ENCODE measurements at regions not wholly inside any gene's neighbourhood (a gene's known extent, or its start where the extent isn't known, plus 50 kb on each side); places are given as distances from the start of the nearest gene placed in this dataset.

DNA sequence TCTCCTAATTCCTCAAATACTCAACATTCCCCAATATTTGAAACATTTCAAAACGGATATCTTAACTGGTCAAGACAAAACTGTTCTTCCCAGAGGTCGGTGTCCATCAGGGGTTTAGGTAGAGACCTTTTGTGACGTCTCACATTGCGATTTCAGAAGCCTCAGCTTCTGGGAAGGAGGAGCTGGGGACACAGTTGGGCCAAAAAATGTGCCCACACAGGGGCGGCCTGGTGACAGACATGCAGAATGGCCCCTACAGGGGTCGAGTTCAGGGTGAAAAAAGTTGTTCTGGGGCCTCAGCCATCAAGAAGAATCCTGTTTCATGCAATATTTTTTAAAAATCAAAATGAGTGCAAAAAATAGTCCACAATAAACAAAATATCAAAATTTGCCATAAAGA, 108.7 kb upstream of the PFKP start:
- H3K4me3 ChIP-seq (ENCODE audit: low read depth, low read length) = no peak overlapping the region
- no peak for TF ChIP-seq CTCF (IDR thresholded peaks at IDR 0.05; ENCODE audit: insufficient read depth, low read length)
- DNase-seq (ENCODE audit: low read depth) = no peak

- DNase-seq (ENCODE audit: low read depth) = no peak
- no peak for TF ChIP-seq CTCF (IDR thresholded peaks at IDR 0.05; ENCODE audit: insufficient read depth, low read length)
- H3K4me3 ChIP-seq (ENCODE audit: low read depth, low read length) = no peak overlapping the region
Measured at GRCh38 chr10:2957785-2958184, 109.6 kb upstream of the PFKP start.

DNA sequence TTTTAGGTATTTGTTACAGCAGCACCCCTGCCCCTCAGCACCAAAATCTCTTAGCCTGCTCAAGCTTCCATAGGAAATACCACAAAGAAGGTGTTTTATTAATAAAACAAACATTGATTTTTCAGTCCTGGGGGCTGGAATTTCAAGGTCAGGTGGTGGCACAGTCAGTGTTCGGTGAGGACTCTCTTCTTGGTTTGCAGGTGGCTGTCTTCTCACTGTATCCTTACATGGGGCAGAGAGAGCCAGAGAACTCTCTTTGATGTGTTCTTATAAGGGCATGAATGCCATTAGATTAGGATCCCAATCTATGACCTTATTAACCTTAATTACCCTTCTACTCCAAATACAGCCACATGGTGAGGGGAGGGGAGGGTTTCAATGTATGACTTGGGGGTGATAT, 112.3 kb upstream of the PFKP start:
- H3K4me3 ChIP-seq (ENCODE audit: low read depth, low read length) = no peak overlapping the region
- TF ChIP-seq CTCF (IDR thresholded peaks at IDR 0.05; ENCODE audit: insufficient read depth, low read length) = no peak
- DNase-seq (ENCODE audit: low read depth) = no peak

- H3K4me3 ChIP-seq (ENCODE audit: low read depth, low read length) = no peak overlapping the region
- DNase-seq (ENCODE audit: low read depth) = no peak
- no peak for TF ChIP-seq CTCF (IDR thresholded peaks at IDR 0.05; ENCODE audit: insufficient read depth, low read length)
Measured at GRCh38 chr10:2953495-2953894, 113.9 kb upstream of the PFKP start.

- DNase-seq (ENCODE audit: low read depth) = no peak
- no peak overlapping the region for H3K4me3 ChIP-seq (ENCODE audit: low read depth, low read length)
- no peak for TF ChIP-seq CTCF (IDR thresholded peaks at IDR 0.05; ENCODE audit: insufficient read depth, low read length)
Measured at GRCh38 chr10:2951235-2951835, 116.0 kb upstream of the PFKP start.

GRCh38 chr10:2950546-2950945, 116.8 kb upstream of the PFKP start:
- no peak overlapping the region for H3K4me3 ChIP-seq (ENCODE audit: low read depth, low read length)
- TF ChIP-seq CTCF (IDR thresholded peaks at IDR 0.05; ENCODE audit: insufficient read depth, low read length) = no peak
- no peak for DNase-seq (ENCODE audit: low read depth)

DNA sequence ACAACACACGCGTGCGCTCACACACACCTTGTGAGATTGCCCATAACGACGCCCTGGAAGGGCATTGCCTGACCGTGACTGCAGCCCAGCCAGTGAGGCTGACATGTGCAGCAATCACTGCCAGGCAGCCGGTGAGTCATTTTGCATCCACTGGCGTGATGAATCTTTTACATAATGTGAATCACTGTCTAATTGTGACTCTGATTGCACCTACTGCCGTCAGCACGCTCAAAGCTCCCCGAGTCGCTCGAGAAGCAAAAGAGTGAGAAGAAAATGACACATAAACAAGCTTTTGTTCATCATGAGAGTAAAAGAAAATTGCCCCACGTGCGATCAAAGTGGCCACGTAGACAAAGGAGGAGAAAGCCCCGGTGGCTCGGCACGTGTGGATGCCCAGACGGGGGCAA, 117.4 kb upstream of the PFKP start:
- H3K4me3 ChIP-seq (ENCODE audit: low read depth, low read length) = no peak overlapping the region
- TF ChIP-seq CTCF (IDR thresholded peaks at IDR 0.05; ENCODE audit: insufficient read depth, low read length) = no peak
- DNase-seq (ENCODE audit: low read depth) = no peak
